ENCODE measurements at regions not wholly inside any gene's neighbourhood (a gene's known extent, or its start where the extent isn't known, plus 50 kb on each side); places are given as distances from the start of the nearest gene placed in this dataset.
"Not testable (repeated sequence)": the region's sequence is repeated elsewhere in the genome, so short reads cannot be mapped to it uniquely, and the experiment has no call there.

DNA sequence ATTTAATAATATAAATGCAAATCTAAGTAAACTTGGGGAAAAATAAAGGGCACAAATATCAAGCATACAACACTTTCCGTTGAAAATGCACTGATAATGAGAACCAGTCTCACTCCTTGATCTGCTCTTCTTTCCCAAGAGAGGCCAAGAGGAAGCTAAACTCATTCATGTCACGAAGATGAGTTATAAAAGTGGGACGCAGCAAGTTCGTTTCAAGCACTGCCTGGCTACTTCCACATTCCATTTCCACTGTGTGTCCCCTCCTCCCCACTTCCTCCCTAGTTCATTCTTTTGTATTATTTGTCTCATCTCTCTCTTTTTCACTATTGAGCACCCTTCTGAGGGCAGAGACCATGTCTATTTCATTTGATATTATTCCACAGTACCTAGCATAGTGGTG is 158.1 kb downstream of the SLC24A2 start:
- H3K9me3 Mint-ChIP-seq = no peaks in the 10 kb centered on the region
- no peaks in the 10 kb centered on the region for H3K4me1 Mint-ChIP-seq
- no peak for ATAC-seq (ENCODE audit: low read depth)
- no peak overlapping the region for H3K27ac Mint-ChIP-seq
- intact Hi-C loops (cut with micrococcal nuclease) = no loop called here
- TF ChIP-seq CTCF (IDR thresholded peaks at IDR 0.05) = no peak
- no peaks in the 10 kb centered on the region for H3K36me3 Mint-ChIP-seq (ENCODE audit: low read depth)
- no peaks in the 10 kb centered on the region for H3K27me3 Mint-ChIP-seq
- no peak overlapping the region for H3K4me3 Mint-ChIP-seq
- DNase-seq = no peak
- ChIA-PET CTCF (no interaction called here), POLR2A (no interaction called here)

DNA sequence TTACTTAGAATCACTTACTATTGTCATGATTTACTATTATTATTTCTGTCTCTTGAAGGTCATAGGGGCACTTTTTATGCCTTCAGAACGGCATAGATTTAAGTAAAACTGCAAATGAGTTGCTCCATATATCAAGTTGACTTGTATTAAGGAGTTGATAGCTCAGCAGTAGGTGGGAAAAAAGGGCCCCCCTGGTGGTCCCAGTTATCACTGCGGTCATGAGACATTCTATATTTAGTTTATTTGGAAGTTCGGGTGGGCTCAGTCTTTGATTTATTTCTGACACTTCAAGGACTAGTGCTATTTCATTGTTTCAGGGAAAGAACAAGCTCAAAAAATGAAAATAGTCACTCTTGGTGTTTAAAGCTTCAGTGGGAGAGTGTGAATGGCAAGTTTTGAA is 159.3 kb downstream of the SLC24A2 start:
- POLR2A ChIA-PET = no interaction called here
- Mint-ChIP-seq H3K27ac (no peak overlapping the region), H3K27me3 (no peaks in the 10 kb centered on the region), H3K9me3 (no peaks in the 10 kb centered on the region), H3K36me3 (ENCODE audit: low read depth) (no peaks in the 10 kb centered on the region), H3K4me3 (no peak overlapping the region), H3K4me1 (no peaks in the 10 kb centered on the region)
- ATAC-seq (ENCODE audit: low read depth) = no peak
- TF ChIP-seq CTCF (IDR thresholded peaks at IDR 0.05) = no peak
- intact Hi-C loops (cut with micrococcal nuclease) = no loop called here
- CTCF ChIA-PET = no interaction called here
- no peak for DNase-seq

DNA sequence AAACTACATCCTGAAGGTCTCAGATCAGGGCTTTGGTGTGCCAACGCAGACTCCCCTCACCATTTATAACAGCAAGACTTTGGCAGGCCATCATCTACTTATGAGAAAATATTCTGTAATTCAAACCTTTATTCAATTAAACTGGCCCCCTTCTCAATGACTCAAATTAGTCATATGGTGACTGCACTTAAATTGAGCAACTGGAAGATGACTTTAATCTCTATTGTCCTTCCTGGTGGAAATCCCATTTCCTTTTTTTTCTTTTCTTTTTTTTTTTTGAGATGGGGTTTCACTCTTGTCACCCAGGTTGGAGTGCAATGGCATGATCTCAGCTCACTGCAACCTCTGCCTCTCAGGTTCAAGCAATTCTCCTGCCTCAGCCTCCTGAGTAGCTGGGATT is 163.4 kb downstream of the SLC24A2 start:
- H3K9me3 Mint-ChIP-seq; H3K4me1 Mint-ChIP-seq; H3K27ac Mint-ChIP-seq; intact Hi-C loops (cut with micrococcal nuclease); POLR2A ChIA-PET; H3K27me3 Mint-ChIP-seq; H3K4me3 Mint-ChIP-seq; H3K36me3 Mint-ChIP-seq (ENCODE audit: low read depth); CTCF ChIA-PET; DNase-seq; ATAC-seq (ENCODE audit: low read depth): not testable (repeated sequence)

- H3K36me3 Mint-ChIP-seq (ENCODE audit: low read depth) = no peaks in the 10 kb centered on the region
- POLR2A ChIA-PET = no interaction called here
- H3K27ac Mint-ChIP-seq = no peak overlapping the region
- H3K27me3 Mint-ChIP-seq = peaks cover 2% of the 10 kb centered on the region
- DNase-seq (no peak), ATAC-seq (ENCODE audit: low read depth) (no peak)
- CTCF ChIA-PET = no interaction called here
- intact Hi-C loops (cut with micrococcal nuclease) = no loop called here
- no peaks in the 10 kb centered on the region for H3K9me3 Mint-ChIP-seq
- TF ChIP-seq CTCF (IDR thresholded peaks at IDR 0.05) = no peak
- no peak overlapping the region for H3K4me3 Mint-ChIP-seq
- H3K4me1 Mint-ChIP-seq = no peaks in the 10 kb centered on the region
Observed at GRCh38 chr9:19624519-19624918, 164.3 kb downstream of the SLC24A2 start.

DNA sequence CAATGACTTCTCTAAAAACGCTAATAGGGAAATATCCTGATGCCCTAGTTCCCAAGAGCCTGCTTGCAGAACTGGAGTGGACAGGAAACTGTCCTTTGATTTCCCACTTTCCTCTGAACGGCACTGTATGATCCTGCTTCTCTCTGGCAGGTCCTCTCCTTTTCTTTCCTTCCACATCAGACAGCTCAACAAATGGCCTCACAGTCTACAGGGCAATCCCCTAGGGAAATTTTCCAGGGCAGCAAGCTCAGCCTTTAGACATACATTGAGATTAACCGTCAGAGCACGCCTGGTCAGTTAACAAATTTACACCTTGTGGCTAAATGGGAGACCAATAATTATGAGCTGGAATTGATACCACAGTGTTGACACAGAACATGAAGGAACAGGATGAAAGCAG is 164.9 kb downstream of the SLC24A2 start:
- Mint-ChIP-seq H3K27me3 (peaks cover 2% of the 10 kb centered on the region), H3K9me3 (no peaks in the 10 kb centered on the region), H3K4me3 (no peak overlapping the region), H3K4me1 (no peaks in the 10 kb centered on the region), H3K36me3 (ENCODE audit: low read depth) (no peaks in the 10 kb centered on the region), H3K27ac (no peak overlapping the region)
- intact Hi-C loops (cut with micrococcal nuclease) = no loop called here
- ChIA-PET CTCF (no interaction called here), POLR2A (no interaction called here)
- ATAC-seq (ENCODE audit: low read depth) (no peak), DNase-seq (no peak)
- no peak for TF ChIP-seq CTCF (IDR thresholded peaks at IDR 0.05)

GRCh38 chr9:19620326-19620725 is 168.5 kb downstream of the SLC24A2 start:
- DNase-seq = no peak
- Mint-ChIP-seq H3K27me3 (peaks cover 2% of the 10 kb centered on the region), H3K4me1 (no peaks in the 10 kb centered on the region), H3K9me3 (no peaks in the 10 kb centered on the region), H3K4me3 (no peak overlapping the region), H3K36me3 (ENCODE audit: low read depth) (no peaks in the 10 kb centered on the region), H3K27ac (no peak overlapping the region)
- CTCF ChIA-PET = no interaction called here
- POLR2A ChIA-PET = no interaction called here
- intact Hi-C loops (cut with micrococcal nuclease) = no loop called here
- TF ChIP-seq CTCF (IDR thresholded peaks at IDR 0.05) = no peak
- ATAC-seq (ENCODE audit: low read depth) = no peak

Data from activated B cell treated with CpG ODN at 0.5 μM for 24 hours (primary cell).